ENCODE measurements at regions not wholly inside any gene's neighbourhood (a gene's known extent, or its start where the extent isn't known, plus 50 kb on each side); places are given as distances from the start of the nearest gene placed in this dataset.

GRCh38 chr4:72893354-72894066 lies 176.0 kb downstream of the COX18 start:
- TF ChIP-seq POLR2A (IDR thresholded peaks at IDR 0.05) (no peak), CTCF (IDR thresholded peaks at IDR 0.05 in 4 of 5, conservative IDR thresholded peaks at IDR 0.05 in 1 of 5) (no peak)

Data from gastrocnemius medialis (tissue), 4 donors.